ENCODE measurements at regions not wholly inside any gene's neighbourhood (a gene's known extent, or its start where the extent isn't known, plus 50 kb on each side); places are given as distances from the start of the nearest gene placed in this dataset.

GRCh38 chr1:219506936-219507335 is 106.0 kb downstream of the ZC3H11B start:
- H3K79me2 ChIP-seq (ENCODE audit: insufficient read depth, low read depth, low read length), result no peaks in the 10 kb centered on the region
- H3K36me3 ChIP-seq (ENCODE audit: insufficient read depth, low read length), result no peaks in the 10 kb centered on the region
- ChIA-PET POLR2A (interaction anchor here (0.6 kb wide), 1 partner anchor 18 kb away, joined by 6 read pairs; no protein-coding TSS in a partner anchor), CTCF (ENCODE audit: unreplicated experiment) (no interaction called here)
- no peak overlapping the region for H3K4me3 ChIP-seq (ENCODE audit: low read depth, low read length, poor library complexity, severe bottlenecking)
- intact Hi-C loops (cut with micrococcal nuclease; ENCODE audit: unreplicated experiment), result no loop called here
- no peaks in the 10 kb centered on the region for H3K4me1 ChIP-seq (ENCODE audit: insufficient read depth, low read length, poor library complexity, severe bottlenecking)
- no peaks in the 10 kb centered on the region for H3K9me3 ChIP-seq (ENCODE audit: low read length)
- no peak overlapping the region for H2AFZ ChIP-seq (ENCODE audit: low read length)
- H4K20me1 ChIP-seq (ENCODE audit: insufficient read depth, low read length), result no peaks in the 10 kb centered on the region
- DNase-seq (ENCODE audit: low spot score), result no peak
- H3K27ac ChIP-seq (ENCODE audit: low read depth, low read length, poor library complexity, severe bottlenecking), result no peak overlapping the region
- no peak for TF ChIP-seq CTCF (conservative IDR thresholded peaks at IDR 0.05; ENCODE audit: low read length)
- no peaks in the 10 kb centered on the region for H3K9me2 ChIP-seq (ENCODE audit: insufficient read depth, low read length)
- no peak overlapping the region for H3K4me2 ChIP-seq (ENCODE audit: low read length)
- BruUV-seq (replicated peaks), result no TSS peak

- DNase-seq (ENCODE audit: low spot score), result no peak
- no peak overlapping the region for H3K4me2 ChIP-seq (ENCODE audit: low read length)
- H3K4me3 ChIP-seq (ENCODE audit: low read depth, low read length, poor library complexity, severe bottlenecking), result no peak overlapping the region
- H2AFZ ChIP-seq (ENCODE audit: low read length), result no peak overlapping the region
- H3K27ac ChIP-seq (ENCODE audit: low read depth, low read length, poor library complexity, severe bottlenecking), result no peak overlapping the region
- H3K9me3 ChIP-seq (ENCODE audit: low read length), result no peaks in the 10 kb centered on the region
- H3K36me3 ChIP-seq (ENCODE audit: insufficient read depth, low read length), result no peaks in the 10 kb centered on the region
- no peaks in the 10 kb centered on the region for H3K79me2 ChIP-seq (ENCODE audit: insufficient read depth, low read depth, low read length)
- no peaks in the 10 kb centered on the region for H3K9me2 ChIP-seq (ENCODE audit: insufficient read depth, low read length)
- no peaks in the 10 kb centered on the region for H4K20me1 ChIP-seq (ENCODE audit: insufficient read depth, low read length)
- BruUV-seq (replicated peaks), result no TSS peak
- no peaks in the 10 kb centered on the region for H3K4me1 ChIP-seq (ENCODE audit: insufficient read depth, low read length, poor library complexity, severe bottlenecking)
- intact Hi-C loops (cut with micrococcal nuclease; ENCODE audit: unreplicated experiment), result no loop called here
- ChIA-PET CTCF (ENCODE audit: unreplicated experiment) (no interaction called here), POLR2A (no interaction called here)
- TF ChIP-seq CTCF (conservative IDR thresholded peaks at IDR 0.05; ENCODE audit: low read length) (no peak), EZH2phosphoT487 (IDR thresholded peaks at IDR 0.05; ENCODE audit: borderline replicate concordance, low read depth, low read length) (no peak)
Measured at GRCh38 chr1:219506473-219506899, 106.4 kb downstream of the ZC3H11B start.

- BruUV-seq (replicated peaks), result no TSS peak
- CTCF ChIA-PET (ENCODE audit: unreplicated experiment), result no interaction called here
- TF ChIP-seq CTCF (conservative IDR thresholded peaks at IDR 0.05; ENCODE audit: low read length) (no peak), EZH2phosphoT487 (IDR thresholded peaks at IDR 0.05; ENCODE audit: borderline replicate concordance, low read depth, low read length) (no peak)
Measured at GRCh38 chr1:219505886-219506285, 107.0 kb downstream of the ZC3H11B start.

More at GRCh38 chr1:219505886-219506285, 107.0 kb downstream of the ZC3H11B start:
- Histone ChIP-seq H2AFZ (ENCODE audit: low read length) (no peak overlapping the region), H4K20me1 (ENCODE audit: insufficient read depth, low read length) (no peaks in the 10 kb centered on the region), H3K79me2 (ENCODE audit: insufficient read depth, low read depth, low read length) (no peaks in the 10 kb centered on the region), H3K4me3 (ENCODE audit: low read depth, low read length, poor library complexity, severe bottlenecking) (no peak overlapping the region), H3K9me2 (ENCODE audit: insufficient read depth, low read length) (no peaks in the 10 kb centered on the region), H3K4me1 (ENCODE audit: insufficient read depth, low read length, poor library complexity, severe bottlenecking) (no peaks in the 10 kb centered on the region), H3K9me3 (ENCODE audit: low read length) (no peaks in the 10 kb centered on the region), H3K4me2 (ENCODE audit: low read length) (no peak overlapping the region), H3K36me3 (ENCODE audit: insufficient read depth, low read length) (no peaks in the 10 kb centered on the region), H3K27ac (ENCODE audit: low read depth, low read length, poor library complexity, severe bottlenecking) (no peak overlapping the region)
- intact Hi-C loops (cut with micrococcal nuclease; ENCODE audit: unreplicated experiment), result no loop called here
- no peak for DNase-seq (ENCODE audit: low spot score)
- POLR2A ChIA-PET, result no interaction called here
